H1 (cell line): ENCODE measurements at regions not wholly inside any gene's neighbourhood (a gene's known extent, or its start where the extent isn't known, plus 50 kb on each side); places are given as distances from the start of the nearest gene placed in this dataset.
A peak's percentile ranks its signal among the peaks of the same experiment; 100 is the strongest.

ENCODE experiments used
- CTCF ChIA-PET: fragments of 300-600 bp; sonication (Branson Sonifier 250); formaldehyde crosslinking; loops from one replicate; lab custom pipeline; 2021; ENCODE audit not compliant: partially characterized antibody; lab: Charles Lee
- POLR2A ChIA-PET: fragments of 300-600 bp; sonication (Branson Sonifier 250); formaldehyde crosslinking; loops from one replicate; lab custom pipeline; 2021; ENCODE audit warnings: inconsistent platforms; ENCODE audit not compliant: partially characterized antibody; lab: Charles Lee
- DNase-seq, 2 experiments: peaks; one replicate each; pipeline versions ENCODE4 v3.0.0 to v3.0.0-alpha.2; 2010 to 2022; ENCODE audit warnings: low spot score in 2 of 2, low read depth in 1 of 2, mixed read lengths in 1 of 2
- FAIRE-seq: peaks from 2 replicates; lab custom pipeline; 2011; peaks lifted over from hg19 to GRCh38; lab: Jason Lieb, UNC
- H2AFZ ChIP-seq: 2 replicates; pipeline ENCODE4 v1.8.1; 2012; ENCODE audit warnings: low read length, inconsistent platforms
- H2AK5ac ChIP-seq: 2 replicates; pipeline ENCODE4 v1.6.1; 2013; ENCODE audit warnings: low read depth, low read length
- H2BK120ac ChIP-seq: replicated peaks from 2 replicates; pipeline ENCODE3; 2013; ENCODE audit warnings: low read depth, low read length, inconsistent platforms
- H2BK12ac ChIP-seq: 2 replicates; pipeline ENCODE4 v1.6.1; 2013; ENCODE audit warnings: low read depth, low read length
- H2BK15ac ChIP-seq: 2 replicates; pipeline ENCODE4 v1.6.1; 2013; ENCODE audit warnings: low read length
- H2BK20ac ChIP-seq: 2 replicates; pipeline ENCODE4 v1.6.1; 2013; ENCODE audit warnings: low read length
- H2BK5ac ChIP-seq: 2 replicates; pipeline ENCODE4 v1.6.1; 2013; ENCODE audit warnings: low read depth, low read length
- H3K14ac ChIP-seq: 2 replicates; pipeline ENCODE4 v1.6.1; 2013; ENCODE audit warnings: inconsistent platforms; ENCODE audit not compliant: insufficient read length
- H3K18ac ChIP-seq: 2 replicates; pipeline ENCODE4 v1.6.1; 2013; ENCODE audit warnings: low read length; ENCODE audit errors: extremely low read depth
- H3K23ac ChIP-seq: 2 replicates; pipeline ENCODE4 v1.6.1; 2013; ENCODE audit warnings: inconsistent platforms; ENCODE audit not compliant: insufficient read length
- H3K23me2 ChIP-seq: 2 replicates; pipeline ENCODE4 v1.6.1; 2013; ENCODE audit warnings: low read depth, low read length
- H3K27ac ChIP-seq: 2 replicates; pipeline ENCODE4 v1.6.1; 2011; ENCODE audit warnings: low read depth, low read length, inconsistent platforms
- H3K27me3 ChIP-seq, 4 experiments: replicated peaks in 1 of 4; 1 replicate in 1 of 4; 2 replicates in 3 of 4; pipeline versions ENCODE4 v1.6.1 to v1.8.1; 2011 to 2013; ENCODE audit warnings: low read length in 3 of 4, mild to moderate bottlenecking in 3 of 4, inconsistent platforms in 2 of 4, mixed read lengths in 2 of 4, moderate library complexity in 1 of 4; ENCODE audit not compliant: control insufficient read depth in 3 of 4, insufficient read depth in 3 of 4; ENCODE audit errors: extremely low read depth in 1 of 4
- H3K36me3 ChIP-seq, 4 experiments: 2 replicates each; pipeline versions ENCODE4 v1.6.1 to v1.8.1; 2011 to 2013; ENCODE audit warnings: mild to moderate bottlenecking in 4 of 4, low read length in 3 of 4, moderate library complexity in 2 of 4, control low read depth in 1 of 4, inconsistent platforms in 1 of 4; ENCODE audit not compliant: insufficient read depth in 4 of 4, control insufficient read depth in 2 of 4
- H3K4ac ChIP-seq: replicated peaks from 2 replicates; pipeline ENCODE3; 2013; ENCODE audit warnings: low read length, low read depth, mixed read lengths, inconsistent platforms; ENCODE audit not compliant: insufficient read length
- H3K4me1 ChIP-seq, 4 experiments: replicated peaks in 1 of 4; 1 replicate in 1 of 4; 2 replicates in 3 of 4; pipeline versions ENCODE4 v1.6.1 to v1.8.1; 2011 to 2013; ENCODE audit warnings: low read length in 3 of 4, inconsistent platforms in 2 of 4, mixed read lengths in 1 of 4; ENCODE audit not compliant: insufficient read depth in 4 of 4, control insufficient read depth in 3 of 4
- H3K4me2 ChIP-seq, 2 experiments: 2 replicates each; pipeline versions ENCODE4 v1.6.1 to v1.8.1; 2011 to 2013; ENCODE audit warnings: low read depth in 2 of 2, low read length in 2 of 2, control low read depth in 1 of 2, inconsistent platforms in 1 of 2, mild to moderate bottlenecking in 1 of 2; ENCODE audit not compliant: insufficient read depth in 1 of 2
- H3K4me3 ChIP-seq, 4 experiments: fragments of 200-600, 300-600 bp in 1 of 4; sonication (generic), shearing (Covaris generic), sonication (Bioruptor Twin) in 1 of 4; 2 replicates each; pipeline versions ENCODE4 v1.5.1 to v1.8.1; 2011 to 2016; ENCODE audit warnings: low read length in 4 of 4, low read depth in 3 of 4, control low read depth in 2 of 4, inconsistent platforms in 2 of 4, mild to moderate bottlenecking in 2 of 4, mixed read lengths in 1 of 4, moderate library complexity in 1 of 4; ENCODE audit not compliant: insufficient read depth in 2 of 4; ENCODE audit errors: extremely low read depth in 1 of 4
- H3K56ac ChIP-seq: replicated peaks from 2 replicates; pipeline ENCODE3; 2013; ENCODE audit warnings: low read depth, mild to moderate bottlenecking, mixed read lengths, low read length, inconsistent platforms; ENCODE audit not compliant: insufficient read length
- H3K79me1 ChIP-seq: 2 replicates; pipeline ENCODE4 v1.6.1; 2013; ENCODE audit warnings: low read depth, low read length, control low read depth
- H3K79me2 ChIP-seq, 2 experiments: 2 replicates each; pipeline versions ENCODE4 v1.6.1 to v1.8.1; 2012 to 2013; ENCODE audit warnings: low read length in 2 of 2, mild to moderate bottlenecking in 2 of 2, inconsistent platforms in 1 of 2; ENCODE audit not compliant: insufficient read depth in 2 of 2, control insufficient read depth in 1 of 2
- H3K9ac ChIP-seq, 4 experiments: replicated peaks in 1 of 4; 1 replicate in 1 of 4; 2 replicates in 3 of 4; pipeline versions ENCODE4 v1.6.1 to v1.8.1; 2011 to 2013; ENCODE audit warnings: low read depth in 3 of 4, low read length in 3 of 4, control low read depth in 2 of 4, mild to moderate bottlenecking in 2 of 4, moderate library complexity in 2 of 4, inconsistent platforms in 1 of 4; ENCODE audit errors: extremely low read depth in 1 of 4
- H3K9me3 ChIP-seq, 2 experiments: 2 replicates each; pipeline versions ENCODE4 v1.6.1 to v1.8.1; 2012 to 2013; ENCODE audit warnings: mild to moderate bottlenecking in 2 of 2, moderate library complexity in 2 of 2, control low read depth in 1 of 2, inconsistent platforms in 1 of 2, low read depth in 1 of 2, low read length in 1 of 2, mixed read lengths in 1 of 2; ENCODE audit not compliant: insufficient read depth in 2 of 2
- H4K20me1 ChIP-seq, 2 experiments: replicated peaks in 1 of 2; 2 replicates each; pipeline versions ENCODE3 to v1.8.1; 2011 to 2013; ENCODE audit warnings: inconsistent platforms in 2 of 2, low read length in 2 of 2, mild to moderate bottlenecking in 1 of 2; ENCODE audit not compliant: insufficient read depth in 2 of 2, control insufficient read depth in 1 of 2
- H4K5ac ChIP-seq: 2 replicates; pipeline ENCODE4 v1.6.1; 2013; ENCODE audit warnings: low read length, low read depth, mixed read lengths, inconsistent platforms; ENCODE audit not compliant: insufficient read length
- H4K8ac ChIP-seq: 2 replicates; pipeline ENCODE4 v1.8.0; 2013; ENCODE audit warnings: mild to moderate bottlenecking, moderate library complexity, low read length, inconsistent platforms; ENCODE audit not compliant: insufficient read depth; ENCODE audit errors: extremely low read depth
- H4K91ac ChIP-seq: replicated peaks from 2 replicates; pipeline ENCODE3; 2013; ENCODE audit warnings: low read length, mixed read lengths, inconsistent platforms; ENCODE audit not compliant: insufficient read length
- EZH2 ChIP-seq: fragments of 200-600 bp; sonication (generic); IDR thresholded peaks from 2 replicates; pipeline ENCODE4 v1.7.1; 2012; ENCODE audit warnings: low read depth, mild to moderate bottlenecking, moderate library complexity, low read length, inconsistent platforms; ENCODE audit not compliant: severe bottlenecking
- SIX5 ChIP-seq: IDR thresholded peaks from 2 replicates; pipeline ENCODE4 v1.6.1; 2011; ENCODE audit warnings: mild to moderate bottlenecking, low read depth, low read length
- TBP ChIP-seq: IDR thresholded peaks from 2 replicates; pipeline ENCODE4 v1.6.1; 2011; ENCODE audit warnings: low read depth, low read length, improper control_type of control experiment
- WGBS, 2 experiments: shearing (Covaris generic) in 1 of 2; methylation state at CpG; one replicate each; pipeline versions ENCODE4 v1.1.6 to v1.1.7; 2013 to 2015; ENCODE audit warnings: low lambda C conversion rate in 2 of 2, mixed read lengths in 2 of 2, inconsistent platforms in 1 of 2, low coverage in 1 of 2, missing lambda C conversion rate in 1 of 2; ENCODE audit not compliant: insufficient replicate concordance in 2 of 2, insufficient coverage in 1 of 2, insufficient read length in 1 of 2; ENCODE audit errors: extremely low coverage in 1 of 2, missing lambda C conversion rate in 1 of 2; 5-methylcytosine and 5-hydroxymethylcytosine counted together

DNA sequence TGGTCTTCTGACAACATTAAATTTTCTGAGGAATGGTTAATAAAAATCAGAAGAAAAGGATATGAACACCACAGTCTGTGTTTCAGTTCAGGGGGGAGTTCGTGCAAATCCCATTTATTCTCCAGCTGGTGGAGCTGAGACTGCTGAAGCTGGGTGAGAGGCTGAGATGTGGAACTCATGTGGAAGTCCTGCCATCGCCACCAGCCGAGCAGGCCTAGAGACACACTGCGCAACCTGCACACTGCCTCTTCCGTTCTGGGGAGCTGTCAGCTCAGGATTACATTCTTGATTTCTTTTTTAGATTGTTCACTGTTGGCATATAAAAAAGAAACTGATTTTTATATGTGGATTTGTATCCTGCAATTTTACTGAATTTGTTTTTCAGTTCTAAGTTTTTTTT, 66.6 kb upstream of the ELOVL6 start:
- Histone ChIP-seq H3K4me1 (no peaks in the 10 kb centered on the region), H2BK15ac (no peak overlapping the region), H4K91ac (no peak overlapping the region), H3K23ac (no peak overlapping the region), H3K56ac (no peak overlapping the region), H3K36me3 (no peaks in the 10 kb centered on the region), H3K14ac (no peak overlapping the region), H3K79me2 (no peaks in the 10 kb centered on the region), H2BK20ac (no peak overlapping the region), H3K23me2 (no peaks in the 10 kb centered on the region), H3K9me3 (no peaks in the 10 kb centered on the region), H3K18ac (no peak overlapping the region), H2AFZ (no peak overlapping the region), H3K4me3 (no peak overlapping the region), H2AK5ac (no peak overlapping the region), H3K9ac (no peak overlapping the region), H2BK12ac (0 out of 2 replicates have a peak overlapping the region, but pooled peaks have one; percentile 17), H3K4me2 (no peak overlapping the region), H2BK120ac (no peak overlapping the region), H2BK5ac (no peak overlapping the region), H4K5ac (no peak overlapping the region), H3K79me1 (no peaks in the 10 kb centered on the region), H3K4ac (no peak overlapping the region), H4K20me1 (no peaks in the 10 kb centered on the region), H3K27ac (no peak overlapping the region), H4K8ac (no peak overlapping the region), H3K27me3 (no peaks in the 10 kb centered on the region)
- no peak for FAIRE-seq
- CTCF ChIA-PET: interaction anchor here (0.6 to 0.8 kb wide), 3 partner anchors 53 to 986 kb away, joined by 3 read pairs; no protein-coding TSS in a partner anchor
- DNase-seq: no peak
- TF ChIP-seq SIX5 (no peak), EZH2 (no peak), TBP (no peak)
- POLR2A ChIA-PET: no interaction called here
- 87% methylated on average over 5 of the region's 5 CpGs; no CpG with 5 or more reads in 1 of the 2 experiments for WGBS, 2 experiments
